KBM-7 (cell line): ENCODE measurements at regions not wholly inside any gene's neighbourhood (a gene's known extent, or its start where the extent isn't known, plus 50 kb on each side); places are given as distances from the start of the nearest gene placed in this dataset.

Experiments
- DNase-seq: peaks from one replicate; pipeline ENCODE4 v3.0.0-alpha.2; 2015
- in situ Hi-C: fragments of 300-500 bp; cut with MboI; formaldehyde crosslinking; loops from 2 replicates; pipeline ENCODE4 v1.14.3; 2020; ENCODE audit warnings: low sequenced_read_pairs, low pct_unique_long_range_greater_than_20kb, mixed read lengths

- DNase-seq = no peak
- in situ Hi-C loops = loop anchor here (25.0 kb wide), 1 partner anchor 254 kb away; the partner anchor contains the start of gene IRF2BP2
These were observed 256.3 kb upstream of the IRF2BP2 start for GRCh38 chr1:234866007-234866866.

GRCh38 chr1:234865171-234866006, 255.4 kb upstream of the IRF2BP2 start:
- no peak for DNase-seq
- in situ Hi-C loops = loop anchor here (25.0 kb wide), 1 partner anchor 253 kb away; the partner anchor contains the start of gene IRF2BP2

- in situ Hi-C loops = loop anchor here (25.0 kb wide), 1 partner anchor 252 kb away; the partner anchor contains the start of gene IRF2BP2
- DNase-seq = no peak
These were observed 254.1 kb upstream of the IRF2BP2 start for GRCh38 chr1:234864116-234864515.

- in situ Hi-C loops = loop anchor here (25.0 kb wide), 1 partner anchor 251 kb away; the partner anchor contains the start of gene IRF2BP2
- DNase-seq = no peak
These were observed 253.6 kb upstream of the IRF2BP2 start for GRCh38 chr1:234863551-234863971.

GRCh38 chr1:234862944-234863515, 253.1 kb upstream of the IRF2BP2 start:
- in situ Hi-C loops = loop anchor here (25.0 kb wide), 1 partner anchor 251 kb away; the partner anchor contains the start of gene IRF2BP2

GRCh38 chr1:234862360-234862943, 252.5 kb upstream of the IRF2BP2 start:
- in situ Hi-C loops = loop anchor here (25.0 kb wide), 1 partner anchor 250 kb away; the partner anchor contains the start of gene IRF2BP2
- DNase-seq = no peak

More at GRCh38 chr1:234862944-234863515, 253.1 kb upstream of the IRF2BP2 start:
- DNase-seq = peak; percentile 49

- in situ Hi-C loops = loop anchor here (25.0 kb wide), 1 partner anchor 249 kb away; the partner anchor contains the start of gene IRF2BP2
- no peak for DNase-seq
These were observed 251.8 kb upstream of the IRF2BP2 start for GRCh38 chr1:234861761-234862160.

- in situ Hi-C loops = loop anchor here (25.0 kb wide), 1 partner anchor 249 kb away; the partner anchor contains the start of gene IRF2BP2
- DNase-seq = no peak
These were observed 251.1 kb upstream of the IRF2BP2 start for GRCh38 chr1:234861024-234861620.

- no peak for DNase-seq
These were observed 248.7 kb upstream of the IRF2BP2 start for GRCh38 chr1:234858722-234859121.

GRCh38 chr1:234856845-234857245, 246.9 kb upstream of the IRF2BP2 start:
- in situ Hi-C loops = loop anchor here (25.0 kb wide), 1 partner anchor 245 kb away; the partner anchor contains the start of gene IRF2BP2
- DNase-seq = no peak

More at GRCh38 chr1:234858722-234859121, 248.7 kb upstream of the IRF2BP2 start:
- in situ Hi-C loops = loop anchor here (25.0 kb wide), 1 partner anchor 246 kb away; the partner anchor contains the start of gene IRF2BP2

- in situ Hi-C loops = loop anchor here (25.0 kb wide), 1 partner anchor 244 kb away; the partner anchor contains the start of gene IRF2BP2
- no peak for DNase-seq
These were observed 245.9 kb upstream of the IRF2BP2 start for GRCh38 chr1:234855851-234856250.

GRCh38 chr1:234854645-234855039, 244.7 kb upstream of the IRF2BP2 start:
- no peak for DNase-seq
- in situ Hi-C loops = loop anchor here (25.0 kb wide), 1 partner anchor 242 kb away; the partner anchor contains the start of gene IRF2BP2

- in situ Hi-C loops = loop anchor here (25.0 kb wide), 1 partner anchor 242 kb away; the partner anchor contains the start of gene IRF2BP2
- peak; percentile 56 for DNase-seq
These were observed 244.1 kb upstream of the IRF2BP2 start for GRCh38 chr1:234853906-234854644.

GRCh38 chr1:234852659-234853058, 242.7 kb upstream of the IRF2BP2 start:
- in situ Hi-C loops = loop anchor here (25.0 kb wide), 1 partner anchor 240 kb away; the partner anchor contains the start of gene IRF2BP2
- no peak for DNase-seq

GRCh38 chr1:234851450-234852438, 241.8 kb upstream of the IRF2BP2 start:
- in situ Hi-C loops = loop anchor here (25.0 kb wide), 1 partner anchor 239 kb away; the partner anchor contains the start of gene IRF2BP2
- DNase-seq = peak; percentile 86

GRCh38 chr1:234849832-234850231, 239.9 kb upstream of the IRF2BP2 start:
- DNase-seq = no peak
- in situ Hi-C loops = loop anchor here (25.0 kb wide), 2 partner anchors 113 to 238 kb away; partner anchors contain the start of gene IRF2BP2
